ENCODE measurements at regions not wholly inside any gene's neighbourhood (a gene's known extent, or its start where the extent isn't known, plus 50 kb on each side); places are given as distances from the start of the nearest gene placed in this dataset.

- Histone ChIP-seq H3K27me3 (ENCODE audit: insufficient read depth) (0 out of 2 replicates have a peak, but pooled peaks cover 5% of the 10 kb centered on the region), H3K4me3 (ENCODE audit: low read depth in 2 of 2, low read length in 1 of 2) (no peak overlapping the region), H3K4me1 (ENCODE audit: control insufficient read depth in 1 of 2, insufficient read depth in 2 of 2, low read depth in 1 of 2, low read length in 1 of 2) (peaks cover 0 to 1% of the 10 kb centered on the region in 2 experiments; a peak in 1 of 4 replicates), H3K79me2 (ENCODE audit: insufficient read depth) (no peaks in the 10 kb centered on the region), H3K9me2 (no peaks in the 10 kb centered on the region), H2AFZ (ENCODE audit: low read depth) (no peak overlapping the region), H3K4me2 (no peak overlapping the region), H3K9ac (no peak overlapping the region), H4K20me1 (ENCODE audit: insufficient read depth) (no peaks in the 10 kb centered on the region), H3F3A (replicated peaks; ENCODE audit: insufficient read depth) (no peaks in the 10 kb centered on the region), H3K36me3 (replicated peaks in 1 of 2; ENCODE audit: control insufficient read depth in 1 of 2, insufficient read depth in 2 of 2, low read length in 1 of 2) (no peaks in the 10 kb centered on the region), H3K9me3 (no peaks in the 10 kb centered on the region), H3K27ac (ENCODE audit: low read depth in 2 of 2, low read length in 1 of 2) (no peak overlapping the region)
- WGBS (ENCODE audit: low lambda C conversion rate) = 0% methylated on average over 1 of the region's 1 CpG
- no peak for DNase-seq
- ChIA-PET POLR2A (no interaction called here), CTCF (no interaction called here)
- TF ChIP-seq CTCF (IDR thresholded peaks at IDR 0.05) (no peak), USF1 (IDR thresholded peaks at IDR 0.05; ENCODE audit: borderline replicate concordance, low read depth) (no peak), TAF1 (IDR thresholded peaks at IDR 0.05; ENCODE audit: borderline replicate concordance, low read depth, low read length) (no peak), RFX5 (IDR thresholded peaks at IDR 0.05; ENCODE audit: low read length) (no peak), POLR2AphosphoS5 (IDR thresholded peaks at IDR 0.05; ENCODE audit: low read depth, low read length) (no peak), TCF12 (IDR thresholded peaks at IDR 0.05) (no peak), RCOR1 (IDR thresholded peaks at IDR 0.05; ENCODE audit: low read length) (no peak), GABPA (IDR thresholded peaks at IDR 0.05; ENCODE audit: low read depth) (no peak), FOSL2 (IDR thresholded peaks at IDR 0.05; ENCODE audit: borderline replicate concordance, low read depth) (no peak), EZH2phosphoT487 (IDR thresholded peaks at IDR 0.05; ENCODE audit: borderline replicate concordance, low read depth) (no peak), RXRA (IDR thresholded peaks at IDR 0.05; ENCODE audit: borderline replicate concordance, low read depth) (no peak), SIN3A (IDR thresholded peaks at IDR 0.05; ENCODE audit: borderline replicate concordance, low read depth, low read length) (no peak), ELF1 (IDR thresholded peaks at IDR 0.05) (no peak), USF2 (IDR thresholded peaks at IDR 0.05; ENCODE audit: borderline replicate concordance, low read depth, low read length) (no peak), RAD21 (IDR thresholded peaks at IDR 0.05; ENCODE audit: low read length) (no peak), NRF1 (IDR thresholded peaks at IDR 0.05; ENCODE audit: low read depth, low read length) (no peak)
- TF ChIP-seq, protein P1, sequence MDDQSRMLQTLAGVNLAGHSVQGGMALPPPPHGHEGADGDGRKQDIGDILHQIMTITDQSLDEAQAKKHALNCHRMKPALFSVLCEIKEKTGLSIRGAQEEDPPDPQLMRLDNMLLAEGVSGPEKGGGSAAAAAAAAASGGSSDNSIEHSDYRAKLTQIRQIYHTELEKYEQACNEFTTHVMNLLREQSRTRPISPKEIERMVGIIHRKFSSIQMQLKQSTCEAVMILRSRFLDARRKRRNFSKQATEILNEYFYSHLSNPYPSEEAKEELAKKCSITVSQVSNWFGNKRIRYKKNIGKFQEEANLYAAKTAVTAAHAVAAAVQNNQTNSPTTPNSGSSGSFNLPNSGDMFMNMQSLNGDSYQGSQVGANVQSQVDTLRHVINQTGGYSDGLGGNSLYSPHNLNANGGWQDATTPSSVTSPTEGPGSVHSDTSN (IDR thresholded peaks at IDR 0.05) = no peak
- TF ChIP-seq, protein P2, sequence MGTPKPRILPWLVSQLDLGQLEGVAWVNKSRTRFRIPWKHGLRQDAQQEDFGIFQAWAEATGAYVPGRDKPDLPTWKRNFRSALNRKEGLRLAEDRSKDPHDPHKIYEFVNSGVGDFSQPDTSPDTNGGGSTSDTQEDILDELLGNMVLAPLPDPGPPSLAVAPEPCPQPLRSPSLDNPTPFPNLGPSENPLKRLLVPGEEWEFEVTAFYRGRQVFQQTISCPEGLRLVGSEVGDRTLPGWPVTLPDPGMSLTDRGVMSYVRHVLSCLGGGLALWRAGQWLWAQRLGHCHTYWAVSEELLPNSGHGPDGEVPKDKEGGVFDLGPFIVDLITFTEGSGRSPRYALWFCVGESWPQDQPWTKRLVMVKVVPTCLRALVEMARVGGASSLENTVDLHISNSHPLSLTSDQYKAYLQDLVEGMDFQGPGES (IDR thresholded peaks at IDR 0.05; ENCODE audit: low read depth, low read length) = no peak
Measured at GRCh38 chr11:45454917-45455401, 168.8 kb upstream of the SYT13 start.
